ENCODE measurements at regions not wholly inside any gene's neighbourhood (a gene's known extent, or its start where the extent isn't known, plus 50 kb on each side); places are given as distances from the start of the nearest gene placed in this dataset.

DNA sequence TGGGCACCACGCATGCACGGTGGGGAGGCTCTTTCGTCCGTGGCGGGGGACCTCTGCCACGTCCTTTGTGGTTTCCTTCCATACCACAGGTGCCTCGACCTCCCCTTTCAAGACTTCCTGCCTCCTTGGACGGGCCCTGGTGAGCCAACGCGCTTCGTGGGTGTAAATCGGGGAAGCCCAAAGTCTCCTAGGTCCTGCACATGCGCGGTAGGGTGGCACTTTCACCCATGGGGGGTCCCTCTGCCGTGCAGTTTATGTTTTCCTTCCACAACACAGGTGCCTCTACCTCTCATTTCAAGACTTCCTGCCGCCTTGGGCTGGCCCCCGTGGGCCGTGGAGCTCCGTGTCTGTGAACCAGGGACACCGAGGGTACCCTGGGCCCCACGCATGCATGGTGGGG lies 349.7 kb downstream of the ALG10 start:
- ATAC-seq = no peak
- WGBS, 2 donors = 30 to 55% methylated on average over 21 of the region's 21 CpGs
- H3K9me3 ChIP-seq = peaks cover 0 to 85% (median 0%) of the 10 kb centered on the region in 3 donors

DNA sequence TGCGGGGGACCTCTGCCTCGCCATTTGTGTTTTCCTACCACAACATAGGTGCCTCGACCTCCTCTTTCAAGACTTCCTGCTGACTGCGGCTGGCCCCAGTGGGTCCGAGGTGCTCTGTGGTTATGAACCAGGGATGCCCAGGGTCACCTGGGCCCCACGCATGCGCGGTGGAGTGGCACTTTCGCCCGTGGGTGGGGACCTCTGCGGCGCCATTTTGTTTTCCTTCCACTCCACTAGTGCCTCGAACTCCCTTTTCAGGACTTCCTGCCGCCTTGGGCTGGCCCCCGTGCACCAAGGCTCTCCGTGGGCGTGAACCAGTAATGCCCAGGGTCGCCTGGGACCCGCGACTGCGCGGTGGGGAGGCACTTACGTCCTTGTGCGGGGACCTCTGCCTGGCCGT lies 351.6 kb downstream of the ALG10 start:
- intact Hi-C loops (cut with DNase I) = no loop called here
- Histone ChIP-seq H3K36me3 (replicated peaks in 1 of 2; ENCODE audit: insufficient read depth in 1 of 2, low read depth in 2 of 2) (no peaks in the 10 kb centered on the region), H3K27me3 (no peaks in the 10 kb centered on the region), H3K4me1 (no peaks in the 10 kb centered on the region), H3K27ac (no peak overlapping the region), H3K9me3 (peaks cover 0 to 72% (median 0%) of the 10 kb centered on the region in 3 donors), H3K4me3 (no peak overlapping the region)
- WGBS, 2 donors = 47 to 59% methylated on average over 25 of the region's 25 CpGs
- DNase-seq (no peak), ATAC-seq (no peak)
- TF ChIP-seq, protein P1, sequence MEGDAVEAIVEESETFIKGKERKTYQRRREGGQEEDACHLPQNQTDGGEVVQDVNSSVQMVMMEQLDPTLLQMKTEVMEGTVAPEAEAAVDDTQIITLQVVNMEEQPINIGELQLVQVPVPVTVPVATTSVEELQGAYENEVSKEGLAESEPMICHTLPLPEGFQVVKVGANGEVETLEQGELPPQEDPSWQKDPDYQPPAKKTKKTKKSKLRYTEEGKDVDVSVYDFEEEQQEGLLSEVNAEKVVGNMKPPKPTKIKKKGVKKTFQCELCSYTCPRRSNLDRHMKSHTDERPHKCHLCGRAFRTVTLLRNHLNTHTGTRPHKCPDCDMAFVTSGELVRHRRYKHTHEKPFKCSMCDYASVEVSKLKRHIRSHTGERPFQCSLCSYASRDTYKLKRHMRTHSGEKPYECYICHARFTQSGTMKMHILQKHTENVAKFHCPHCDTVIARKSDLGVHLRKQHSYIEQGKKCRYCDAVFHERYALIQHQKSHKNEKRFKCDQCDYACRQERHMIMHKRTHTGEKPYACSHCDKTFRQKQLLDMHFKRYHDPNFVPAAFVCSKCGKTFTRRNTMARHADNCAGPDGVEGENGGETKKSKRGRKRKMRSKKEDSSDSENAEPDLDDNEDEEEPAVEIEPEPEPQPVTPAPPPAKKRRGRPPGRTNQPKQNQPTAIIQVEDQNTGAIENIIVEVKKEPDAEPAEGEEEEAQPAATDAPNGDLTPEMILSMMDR (IDR thresholded peaks at IDR 0.05) = no peak
- no peak for TF ChIP-seq POLR2A (IDR thresholded peaks at IDR 0.05)

More for the DNA sequence above, 349.7 kb downstream of the ALG10 start:
- no peak for DNase-seq
- Histone ChIP-seq H3K27me3 (no peaks in the 10 kb centered on the region), H3K4me3 (no peak overlapping the region), H3K36me3 (replicated peaks in 1 of 2; ENCODE audit: insufficient read depth in 1 of 2, low read depth in 2 of 2) (no peaks in the 10 kb centered on the region), H3K27ac (no peak overlapping the region), H3K4me1 (no peaks in the 10 kb centered on the region)
- intact Hi-C loops (cut with DNase I) = no loop called here
- TF ChIP-seq POLR2A (IDR thresholded peaks at IDR 0.05) = no peak
- TF ChIP-seq, protein P1 (IDR thresholded peaks at IDR 0.05) = no peak

DNA sequence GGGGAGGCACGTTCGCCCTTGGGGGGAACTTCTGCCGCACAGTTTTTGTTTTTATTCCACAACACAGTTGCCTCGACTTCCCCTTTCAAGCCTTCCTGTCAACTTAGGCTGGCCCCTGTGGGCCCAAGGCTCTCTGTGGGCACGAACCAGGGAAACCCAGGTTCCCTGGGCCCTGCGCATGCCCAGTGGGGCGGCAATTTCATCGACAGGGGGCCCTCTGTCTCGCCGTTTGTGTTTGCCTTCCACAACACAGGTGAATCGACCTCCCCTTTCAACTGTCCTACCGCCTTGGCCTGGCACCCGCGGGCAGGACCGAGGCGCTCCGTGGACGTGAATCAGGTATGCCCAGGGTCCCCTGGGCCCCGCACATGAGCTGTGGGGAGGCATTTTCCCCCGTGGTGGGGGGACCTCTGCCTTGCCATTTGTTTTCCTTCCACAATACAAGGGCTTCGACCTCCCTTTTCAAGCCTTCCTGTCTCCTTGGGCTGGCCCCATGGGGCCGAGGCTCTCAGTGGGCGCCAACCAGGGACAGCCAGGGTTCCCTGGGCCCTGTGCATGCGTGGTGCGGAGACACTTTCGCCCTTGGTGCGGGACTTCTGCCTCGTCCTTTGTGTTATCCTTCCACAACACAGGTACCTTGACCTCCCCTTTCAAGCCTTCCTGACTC lies 354.0 kb downstream of the ALG10 start:
- Histone ChIP-seq H3K4me1 (no peaks in the 10 kb centered on the region), H3K4me3 (no peak overlapping the region), H3K9me3 (peaks cover 0 to 52% (median 0%) of the 10 kb centered on the region in 3 donors), H3K27ac (no peak overlapping the region), H3K36me3 (replicated peaks in 1 of 2; ENCODE audit: insufficient read depth in 1 of 2, low read depth in 2 of 2) (no peaks in the 10 kb centered on the region), H3K27me3 (no peaks in the 10 kb centered on the region)
- no peak for TF ChIP-seq POLR2A (IDR thresholded peaks at IDR 0.05)
- TF ChIP-seq, protein P1 (IDR thresholded peaks at IDR 0.05) = no peak
- DNase-seq (no peak), ATAC-seq (no peak)
- intact Hi-C loops (cut with DNase I) = no loop called here
- 51 to 59% methylated on average over 20 to 26 of the region's 28 CpGs for WGBS, 2 donors

DNA sequence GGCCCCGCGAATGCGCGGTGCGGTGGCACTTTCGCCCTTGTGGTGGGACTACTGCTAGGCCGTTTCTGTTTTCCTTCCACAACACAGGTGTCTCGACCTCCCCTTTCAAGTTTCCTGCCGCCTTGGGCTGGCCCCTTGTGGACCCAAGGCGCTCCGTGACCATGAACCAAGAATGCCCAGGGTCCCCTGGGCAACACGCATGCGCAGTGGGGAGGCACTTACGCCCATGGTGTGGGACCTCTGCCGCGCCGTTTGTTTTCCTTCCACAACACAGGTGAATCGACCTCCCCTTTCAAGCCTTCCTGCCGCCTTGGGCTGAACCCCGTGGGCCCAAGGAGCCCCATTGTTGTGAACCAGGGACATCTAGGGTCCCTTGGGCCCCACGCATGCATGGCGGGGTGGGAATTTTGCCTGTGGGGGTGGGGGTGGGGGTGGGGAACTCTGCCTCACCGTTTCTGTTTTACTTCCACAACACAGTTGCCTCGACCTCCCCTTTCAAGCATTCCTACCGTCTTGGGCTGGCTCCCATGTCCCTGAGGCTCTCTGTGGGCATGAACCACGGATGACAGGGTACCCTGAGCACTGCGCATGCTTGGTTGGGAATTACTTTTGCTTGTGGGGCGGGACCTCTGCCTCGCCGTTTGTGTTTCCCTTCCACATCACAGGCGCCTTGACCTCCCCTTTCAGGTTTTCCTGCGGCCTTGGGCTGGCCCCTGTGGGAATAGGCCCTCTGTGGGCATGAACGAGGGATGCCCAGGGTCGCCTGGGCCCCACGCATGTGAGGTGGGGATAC lies 355.1 kb downstream of the ALG10 start:
- H3K27me3 ChIP-seq = no peaks in the 10 kb centered on the region
- no peaks in the 10 kb centered on the region for H3K36me3 ChIP-seq (replicated peaks in 1 of 2; ENCODE audit: insufficient read depth in 1 of 2, low read depth in 2 of 2)
- ATAC-seq (no peak), DNase-seq (no peak)
- H3K9me3 ChIP-seq = peaks cover 0 to 53% (median 0%) of the 10 kb centered on the region in 3 donors
- intact Hi-C loops (cut with DNase I) = no loop called here
- TF ChIP-seq POLR2A (IDR thresholded peaks at IDR 0.05) = no peak
- TF ChIP-seq, protein P1 (IDR thresholded peaks at IDR 0.05) = no peak
- 45 to 53% methylated on average over 34 to 35 of the region's 35 CpGs for WGBS, 2 donors
- H3K27ac ChIP-seq = no peak overlapping the region
- H3K4me3 ChIP-seq = no peak overlapping the region
- no peaks in the 10 kb centered on the region for H3K4me1 ChIP-seq

Data from body of pancreas (tissue), 4 donors.